Stimulated activated CD4-positive, alpha-beta T cell treated with anti-CD3 and anti-CD28 coated beads, Interleukin-2, amount 100 ng/mL, for 48 hours (primary cell): ENCODE measurements at regions not wholly inside any gene's neighbourhood (a gene's known extent, or its start where the extent isn't known, plus 50 kb on each side); places are given as distances from the start of the nearest gene placed in this dataset.

Experiments used
- DNase-seq, 2 donors: peaks; one replicate each; pipeline ENCODE4 v3.0.0-alpha.2; 2020

DNA sequence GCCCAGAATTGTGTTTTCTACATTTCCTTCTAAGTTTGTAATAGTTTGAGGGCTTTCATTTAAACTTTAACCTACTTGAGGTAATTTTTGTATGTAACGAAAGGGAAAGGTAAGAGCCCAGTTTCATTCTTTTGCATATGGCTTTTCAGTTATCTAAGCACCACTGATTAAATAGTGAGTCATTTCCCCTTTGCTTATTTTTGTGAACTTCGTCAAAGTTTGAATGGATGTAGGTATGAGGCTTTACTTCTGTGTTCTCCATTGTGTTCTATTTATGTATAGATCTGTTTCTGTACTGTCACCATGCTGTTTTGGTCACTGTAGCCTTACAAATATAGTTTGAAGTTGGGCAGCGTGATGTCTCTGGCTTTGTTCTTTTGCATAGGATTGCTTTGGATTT, 944.8 kb upstream of the CNTNAP5 start:
- DNase-seq = no peak

GRCh38 chr2:123085484-123085883, 939.6 kb upstream of the CNTNAP5 start:
- DNase-seq = no peak

- DNase-seq = no peak
Measured at GRCh38 chr2:123086613-123087385, 938.3 kb upstream of the CNTNAP5 start.

- no peak for DNase-seq
Measured at GRCh38 chr2:123091471-123091870, 933.6 kb upstream of the CNTNAP5 start.

DNA sequence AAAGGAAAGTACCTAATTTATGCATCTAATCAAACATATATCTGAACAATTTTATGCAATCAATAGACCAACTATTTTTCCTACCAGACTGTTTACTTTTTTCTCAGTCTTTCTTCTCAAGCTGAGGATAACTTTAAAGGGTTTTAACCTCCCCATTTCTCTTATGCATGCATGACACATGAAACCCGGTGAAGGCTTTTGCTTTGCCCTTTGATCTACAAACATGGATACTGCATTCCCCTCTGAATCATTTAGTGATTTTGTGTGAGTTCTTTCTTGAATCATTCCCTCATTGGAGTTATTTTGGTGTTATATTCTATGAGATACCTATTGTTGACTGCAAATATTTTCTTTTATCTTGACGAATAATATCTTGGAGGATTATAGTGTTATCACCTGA, 931.9 kb upstream of the CNTNAP5 start:
- DNase-seq = no peak

DNA sequence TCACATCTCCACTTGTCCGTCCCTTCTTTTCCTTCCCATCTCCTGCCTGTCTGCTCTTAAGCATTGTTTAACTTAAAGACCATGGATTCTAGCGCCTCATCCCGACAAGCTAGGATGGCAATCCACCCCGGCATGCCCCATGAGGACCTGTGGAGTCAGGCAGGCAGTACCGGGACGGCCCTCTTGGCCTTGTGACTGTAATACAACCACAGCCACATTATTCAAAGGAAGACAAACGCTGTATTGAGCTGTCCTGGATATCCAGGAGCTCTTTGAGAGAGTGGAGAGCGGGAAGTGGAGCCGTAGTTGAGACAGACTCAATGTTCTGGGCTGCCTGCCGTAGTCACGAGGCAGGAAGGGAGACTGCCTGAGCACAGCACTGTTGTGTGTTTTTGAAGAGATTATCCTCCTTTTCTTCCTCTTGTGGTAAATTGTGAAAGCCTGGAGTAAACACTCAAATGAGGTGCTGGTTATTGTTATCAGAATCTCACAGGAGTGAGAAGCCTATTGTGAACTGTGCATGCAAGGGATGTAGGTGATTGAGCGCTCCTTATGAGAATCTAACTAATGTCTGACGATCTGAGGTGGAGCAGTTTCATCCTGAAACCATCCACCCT, 929.8 kb upstream of the CNTNAP5 start:
- DNase-seq = no peak

GRCh38 chr2:123098619-123099018, 926.5 kb upstream of the CNTNAP5 start:
- DNase-seq = no peak

DNA sequence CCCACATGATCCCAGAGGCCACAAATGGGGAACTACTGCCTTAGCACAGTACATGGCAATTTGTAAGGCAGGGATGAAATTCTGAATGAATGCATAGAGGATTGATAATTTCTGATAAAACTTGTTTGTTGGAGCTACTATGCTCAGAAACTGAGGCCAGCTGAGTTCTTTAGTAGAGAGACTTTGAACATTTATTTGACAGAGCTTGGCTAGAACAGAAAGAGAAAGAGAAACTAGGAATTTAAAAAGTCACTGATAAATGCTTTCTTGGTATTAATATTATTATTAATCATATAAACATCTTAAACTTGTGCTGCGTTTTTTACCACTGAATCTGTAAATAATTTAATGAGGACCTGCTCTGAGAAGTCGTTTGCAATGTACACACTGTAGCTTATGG, 923.7 kb upstream of the CNTNAP5 start:
- no peak for DNase-seq

- no peak for DNase-seq
Measured at GRCh38 chr2:123103902-123104301, 921.2 kb upstream of the CNTNAP5 start.

GRCh38 chr2:123116595-123116994, 908.5 kb upstream of the CNTNAP5 start:
- DNase-seq = no peak

GRCh38 chr2:123127236-123127635, 897.9 kb upstream of the CNTNAP5 start:
- no peak for DNase-seq

GRCh38 chr2:123128951-123129350, 896.1 kb upstream of the CNTNAP5 start:
- DNase-seq = no peak

GRCh38 chr2:123136419-123136818, 888.7 kb upstream of the CNTNAP5 start:
- DNase-seq = no peak

GRCh38 chr2:123144082-123144481, 881.0 kb upstream of the CNTNAP5 start:
- no peak for DNase-seq

DNA sequence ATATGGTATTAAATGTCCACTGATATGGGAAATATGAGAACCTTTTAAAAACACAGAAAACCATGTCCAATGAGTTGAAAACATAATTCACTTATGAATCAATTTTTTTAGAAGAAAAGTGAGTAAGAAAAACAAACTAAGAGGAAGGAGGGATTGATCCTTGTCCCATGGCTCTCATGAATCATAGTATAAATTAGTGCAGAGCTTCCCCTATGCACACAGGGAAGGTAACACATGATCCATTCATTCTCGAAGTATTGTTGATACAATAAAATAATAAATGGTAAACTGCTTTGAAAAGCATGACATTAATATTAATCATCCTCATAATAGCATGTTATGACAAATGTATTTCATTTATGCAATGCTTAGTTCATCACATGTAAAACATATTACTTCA, 872.0 kb upstream of the CNTNAP5 start:
- DNase-seq = no peak

GRCh38 chr2:123154195-123154594, 870.9 kb upstream of the CNTNAP5 start:
- no peak for DNase-seq

DNA sequence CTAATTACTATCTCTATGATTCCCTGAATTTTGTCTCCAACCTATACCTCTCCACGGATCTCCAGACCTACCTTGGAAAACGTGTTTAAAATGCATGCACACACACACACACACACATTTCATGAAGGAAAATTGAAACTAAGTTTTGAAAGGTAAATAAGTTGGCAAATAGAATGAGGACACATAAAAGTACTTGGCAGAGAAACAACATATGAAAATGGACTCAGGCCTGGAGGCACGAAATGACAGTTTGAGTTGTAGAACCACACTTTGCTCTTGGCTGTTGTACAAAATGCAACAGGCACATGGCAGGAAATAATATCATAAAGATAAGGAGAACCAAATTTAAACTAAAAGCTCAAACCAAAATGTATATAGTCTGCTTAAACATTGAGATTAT, 868.1 kb upstream of the CNTNAP5 start:
- no peak for DNase-seq

DNA sequence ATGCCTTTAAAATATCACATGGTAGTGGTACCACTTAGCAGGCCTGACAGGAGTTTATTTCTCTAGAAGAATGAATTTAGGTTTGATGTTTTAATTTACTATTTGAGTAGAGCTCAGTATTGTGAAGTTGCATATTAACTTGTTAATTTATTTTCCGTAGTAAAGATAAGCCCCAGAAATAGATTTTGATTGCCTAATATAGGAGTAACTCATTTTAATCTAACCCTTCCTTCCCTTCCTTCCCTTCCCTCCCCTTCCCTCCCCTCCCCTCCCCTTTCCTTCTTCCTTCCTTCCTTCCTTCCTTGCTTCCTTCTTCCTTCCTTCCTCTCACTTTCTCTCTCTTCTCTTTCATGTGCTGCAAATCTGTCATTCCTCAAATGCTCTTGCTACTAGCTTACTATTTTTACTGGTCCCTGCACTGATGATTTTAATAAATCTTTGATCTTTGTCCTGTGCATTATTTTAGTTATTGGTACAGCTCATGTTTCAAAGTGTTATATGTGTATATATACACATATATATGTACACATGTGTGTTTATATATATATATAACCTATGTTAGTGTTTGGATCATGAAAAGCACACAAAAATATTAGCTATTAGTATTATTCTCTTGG, 862.6 kb upstream of the CNTNAP5 start:
- no peak for DNase-seq

DNA sequence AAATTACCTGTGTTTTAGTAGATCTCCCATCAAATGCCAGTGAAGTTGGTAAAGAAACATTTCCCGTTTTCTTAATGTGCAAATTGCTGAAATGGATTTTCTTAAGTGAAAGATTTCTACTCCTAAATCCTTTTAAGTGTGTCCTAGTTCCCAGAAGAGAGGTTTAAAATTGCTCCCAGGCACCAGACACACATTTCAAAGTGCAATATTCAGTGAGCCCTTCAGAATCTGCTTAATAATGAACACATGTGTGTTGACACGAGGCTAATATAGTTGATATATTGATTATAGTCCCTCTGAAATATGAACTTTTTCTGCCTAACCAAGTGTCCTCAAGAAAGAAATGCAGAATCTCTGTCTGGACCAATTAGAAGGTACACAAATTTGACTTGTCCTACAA, 861.7 kb upstream of the CNTNAP5 start:
- DNase-seq = no peak

DNA sequence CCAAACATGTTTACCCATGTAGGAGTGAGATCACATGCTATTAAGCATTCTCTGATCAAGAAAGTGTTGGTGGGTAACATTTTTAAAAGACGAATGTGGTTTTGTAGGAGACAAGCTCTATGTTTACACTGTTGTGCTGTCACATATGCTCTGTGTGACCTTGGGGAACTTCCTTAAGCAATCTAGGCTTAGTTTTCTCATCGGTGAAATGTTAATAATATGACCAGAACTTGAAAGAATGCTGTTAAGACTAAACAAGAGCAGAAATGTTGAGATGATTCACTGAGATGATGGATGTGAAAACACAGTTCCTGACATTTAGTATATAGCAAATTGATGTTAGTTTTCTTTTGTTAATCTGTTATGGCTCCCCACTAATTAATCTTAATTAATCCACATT, 860.9 kb upstream of the CNTNAP5 start:
- DNase-seq = no peak

DNA sequence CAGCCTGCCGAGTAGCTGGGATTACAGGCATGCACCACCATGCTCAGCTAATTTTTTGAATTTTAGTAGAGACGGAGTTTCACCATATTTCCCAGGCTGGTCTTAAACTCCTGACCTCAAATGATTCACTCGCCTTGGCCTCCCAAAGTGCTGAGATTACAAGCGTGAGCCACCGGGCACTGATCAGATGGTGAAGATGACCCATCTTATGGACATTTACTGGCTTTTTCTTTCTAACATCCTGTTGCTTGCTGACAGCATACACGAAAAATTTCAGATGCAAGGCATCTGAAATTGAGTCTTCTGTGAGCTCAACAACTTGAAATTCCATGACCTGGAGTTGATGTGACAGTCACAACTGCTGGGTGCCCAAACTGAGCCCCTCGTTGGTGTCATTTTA, 859.5 kb upstream of the CNTNAP5 start:
- DNase-seq = no peak

GRCh38 chr2:123179526-123179925, 845.6 kb upstream of the CNTNAP5 start:
- no peak for DNase-seq

DNA sequence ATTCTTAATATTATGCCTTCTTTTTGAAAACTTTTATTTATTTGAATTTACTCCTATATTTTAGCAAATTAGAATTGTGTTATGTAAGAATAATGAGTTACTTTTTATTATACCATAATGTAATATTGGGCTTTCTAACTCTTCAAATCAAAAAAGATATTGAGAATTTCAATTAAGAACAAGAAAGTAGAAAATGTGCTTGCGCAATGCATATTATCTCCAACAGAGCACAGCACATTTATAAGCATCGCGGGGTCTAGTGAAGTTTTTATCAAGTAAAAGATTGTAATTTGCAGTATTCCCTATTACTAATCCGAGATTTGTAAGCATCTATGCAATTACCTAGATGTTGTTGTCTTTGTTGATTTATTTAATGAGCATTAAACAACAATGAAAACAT, 829.1 kb upstream of the CNTNAP5 start:
- DNase-seq = no peak

- no peak for DNase-seq
Measured at GRCh38 chr2:123200035-123200434, 825.1 kb upstream of the CNTNAP5 start.
